ENCODE measurements at regions not wholly inside any gene's neighbourhood (a gene's known extent, or its start where the extent isn't known, plus 50 kb on each side); places are given as distances from the start of the nearest gene placed in this dataset.
A peak's percentile ranks its signal among the peaks of the same experiment; 100 is the strongest.

DNA sequence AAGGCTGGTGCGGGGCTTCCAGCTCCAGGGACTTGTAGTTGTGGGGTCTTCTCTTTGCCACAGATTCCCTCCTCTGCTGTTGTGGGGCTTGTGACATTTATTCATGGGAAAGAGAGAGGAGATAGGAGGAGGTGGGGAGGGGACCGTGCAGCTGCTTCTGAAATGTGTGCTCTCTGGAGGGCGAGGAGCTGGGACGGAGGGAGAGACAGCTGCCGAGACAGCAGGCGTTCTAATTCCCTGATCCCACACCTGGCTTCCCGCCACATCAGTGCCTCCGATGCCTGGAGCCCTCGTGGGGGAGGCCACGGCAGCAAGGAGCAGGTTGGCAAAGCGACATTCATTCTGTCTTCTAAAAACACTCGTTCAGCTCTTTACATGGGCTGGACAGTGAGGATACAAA lies 164.4 kb downstream of the USP12 start:
- Histone ChIP-seq H2BK12ac (ENCODE audit: insufficient read length, low read depth, low read length) (no peak overlapping the region), H3K18ac (ENCODE audit: insufficient read length, low read depth, low read length) (no peak overlapping the region), H2AFZ (ENCODE audit: low read length) (no peak overlapping the region), H2AK5ac (ENCODE audit: insufficient read length, low read length) (no peak overlapping the region), H4K91ac (ENCODE audit: insufficient read length, low read depth, low read length) (no peak overlapping the region), H3K27me3 (ENCODE audit: insufficient read depth, low read length) (no peaks in the 10 kb centered on the region; the same call in 1 of the 2 replicates), H3K56ac (ENCODE audit: insufficient read length, low read depth, low read length) (no peak overlapping the region), H4K5ac (ENCODE audit: insufficient read length, low read depth, low read length) (no peak overlapping the region), H2BK20ac (ENCODE audit: low read depth, low read length, poor library complexity, severe bottlenecking) (no peak overlapping the region), H3K4me1 (ENCODE audit: insufficient read depth, low read length) (no peaks in the 10 kb centered on the region), H3K4ac (ENCODE audit: low read depth, low read length) (no peak overlapping the region), H3K14ac (ENCODE audit: insufficient read depth, low read length) (no peak overlapping the region), H3K9ac (ENCODE audit: extremely low read depth, insufficient read length, low read length) (no peak overlapping the region), H2BK120ac (ENCODE audit: low read depth, low read length, poor library complexity, severe bottlenecking) (no peak overlapping the region), H4K8ac (replicated peaks; ENCODE audit: insufficient read length, low read depth, low read length) (no peak overlapping the region), H4K20me1 (ENCODE audit: control insufficient read depth, insufficient read depth, insufficient read length) (no peaks in the 10 kb centered on the region), H3K4me2 (ENCODE audit: insufficient read depth, insufficient read length, low read length) (peak overlapping the region; percentile 75), H2BK15ac (ENCODE audit: low read depth, low read length) (no peak overlapping the region), H3K27ac (ENCODE audit: insufficient read length, low read depth, low read length) (no peak overlapping the region), H3K79me1 (ENCODE audit: insufficient read depth, low read depth, low read length, poor library complexity, severe bottlenecking) (no peaks in the 10 kb centered on the region), H3K9me3 (ENCODE audit: control insufficient read depth, low read depth, low read length) (no peaks in the 10 kb centered on the region), H3K79me2 (ENCODE audit: insufficient read depth, low read length) (no peaks in the 10 kb centered on the region), H2BK5ac (ENCODE audit: insufficient read length, low read length) (no peak overlapping the region), H3K23ac (ENCODE audit: insufficient read length, low read depth, low read length) (no peak overlapping the region), H3K23me2 (ENCODE audit: insufficient read length, low read depth, low read length, poor library complexity, severe bottlenecking) (peaks cover 8% of the 10 kb centered on the region), H3T11ph (ENCODE audit: low read length) (no peak overlapping the region)
- H3K36me3 Mint-ChIP-seq (ENCODE audit: insufficient read depth in 1 of 3, low read depth in 3 of 3): no peaks in the 10 kb centered on the region
- H3K27me3 Mint-ChIP-seq (ENCODE audit: low read depth): peaks cover 57% of the 10 kb centered on the region
- H3K4me3 Mint-ChIP-seq: peak overlapping the region; percentile 54 to 72
- TF ChIP-seq, protein P1, sequence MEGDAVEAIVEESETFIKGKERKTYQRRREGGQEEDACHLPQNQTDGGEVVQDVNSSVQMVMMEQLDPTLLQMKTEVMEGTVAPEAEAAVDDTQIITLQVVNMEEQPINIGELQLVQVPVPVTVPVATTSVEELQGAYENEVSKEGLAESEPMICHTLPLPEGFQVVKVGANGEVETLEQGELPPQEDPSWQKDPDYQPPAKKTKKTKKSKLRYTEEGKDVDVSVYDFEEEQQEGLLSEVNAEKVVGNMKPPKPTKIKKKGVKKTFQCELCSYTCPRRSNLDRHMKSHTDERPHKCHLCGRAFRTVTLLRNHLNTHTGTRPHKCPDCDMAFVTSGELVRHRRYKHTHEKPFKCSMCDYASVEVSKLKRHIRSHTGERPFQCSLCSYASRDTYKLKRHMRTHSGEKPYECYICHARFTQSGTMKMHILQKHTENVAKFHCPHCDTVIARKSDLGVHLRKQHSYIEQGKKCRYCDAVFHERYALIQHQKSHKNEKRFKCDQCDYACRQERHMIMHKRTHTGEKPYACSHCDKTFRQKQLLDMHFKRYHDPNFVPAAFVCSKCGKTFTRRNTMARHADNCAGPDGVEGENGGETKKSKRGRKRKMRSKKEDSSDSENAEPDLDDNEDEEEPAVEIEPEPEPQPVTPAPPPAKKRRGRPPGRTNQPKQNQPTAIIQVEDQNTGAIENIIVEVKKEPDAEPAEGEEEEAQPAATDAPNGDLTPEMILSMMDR (conservative IDR thresholded peaks at IDR 0.05): no peak
- peaks cover 23 to 25% of the 10 kb centered on the region in 2 experiments for H3K4me1 Mint-ChIP-seq
- WGBS (ENCODE audit: extremely low coverage, insufficient read length, low lambda C conversion rate): no CpG with 5 or more reads among the region's 12 CpGs
- DNase-seq: no peak
- no peak overlapping the region for H3K27ac Mint-ChIP-seq
- H3K9me3 Mint-ChIP-seq: 0 out of 5 replicates have a peak, but pooled peaks cover 0 to 2% of the 10 kb centered on the region in 2 experiments
